NCI-H2081 treated with DMSO at 0.1 percent for 48 hours (cell line): ENCODE measurements at regions not wholly inside any gene's neighbourhood (a gene's known extent, or its start where the extent isn't known, plus 50 kb on each side); places are given as distances from the start of the nearest gene placed in this dataset.

Source experiments
- DNase-seq: peaks from one replicate; lab custom pipeline; 2025; lab: John Stamatoyannopoulos, UW

DNA sequence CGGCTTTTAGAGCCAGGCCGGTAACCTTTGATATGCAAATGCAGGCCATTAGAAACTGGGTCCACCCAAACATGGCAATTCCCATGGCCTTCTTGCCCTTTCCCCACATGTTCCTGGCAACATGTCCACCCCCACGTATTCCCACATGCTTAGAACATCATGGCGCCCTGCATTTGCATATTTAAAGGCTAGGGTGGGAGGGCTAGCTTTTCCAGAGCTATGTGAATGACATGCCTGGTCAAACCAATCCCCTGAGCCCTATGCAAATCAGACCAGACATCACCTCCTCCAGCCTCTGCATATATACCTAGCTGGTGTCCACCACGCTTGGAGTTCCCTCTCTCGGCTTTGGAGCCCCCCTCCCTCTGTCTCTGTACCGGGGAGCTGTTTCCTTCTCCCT is 481.9 kb downstream of the CDH2 start:
- no peak for DNase-seq

DNA sequence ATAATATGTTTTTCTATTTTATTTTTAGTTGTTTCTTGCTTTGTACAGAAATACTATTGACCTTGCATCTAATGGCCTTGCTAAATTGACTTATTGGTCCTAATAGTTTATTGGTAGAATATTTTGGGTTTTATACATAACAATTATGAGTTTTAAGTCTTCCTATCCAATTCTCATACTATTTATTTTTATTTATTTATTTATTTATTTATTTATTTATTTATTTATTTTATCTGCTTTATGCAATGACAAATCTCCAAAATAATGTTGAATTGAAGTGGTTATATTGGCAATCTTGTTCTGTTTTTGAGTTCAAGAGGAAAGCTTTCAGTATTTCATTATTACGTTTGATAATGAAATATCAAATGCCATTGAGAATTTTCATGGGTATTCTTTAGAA is 488.3 kb downstream of the CDH2 start:
- no peak for DNase-seq

DNA sequence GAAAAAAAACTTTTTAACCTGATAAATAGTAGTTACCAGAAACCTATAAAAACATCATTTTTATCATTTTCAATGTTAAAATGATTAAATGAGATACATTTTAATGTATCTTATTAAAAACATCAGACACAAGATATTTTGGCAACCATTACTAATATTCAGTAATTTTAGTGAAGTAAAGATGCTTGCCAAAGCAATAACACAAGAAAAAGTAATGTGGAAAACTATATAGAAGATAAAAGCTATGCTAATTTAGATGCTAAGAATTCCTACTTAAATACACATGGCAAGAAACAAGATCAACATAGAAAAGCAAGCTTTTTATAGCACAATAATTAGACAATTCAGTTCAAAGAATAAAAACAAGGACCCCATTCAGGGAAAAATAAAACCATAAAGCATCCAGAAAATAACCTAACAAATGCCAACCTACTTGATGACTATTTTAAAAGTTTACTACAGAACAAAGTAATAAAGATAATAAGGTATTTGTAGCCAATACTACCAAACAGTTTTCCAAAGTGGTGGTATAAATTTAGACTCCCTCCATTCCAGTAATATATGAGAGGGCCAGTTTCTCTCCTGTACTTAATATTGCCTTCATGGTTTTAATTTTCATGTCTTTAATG is 489.5 kb downstream of the CDH2 start:
- DNase-seq, result no peak

DNA sequence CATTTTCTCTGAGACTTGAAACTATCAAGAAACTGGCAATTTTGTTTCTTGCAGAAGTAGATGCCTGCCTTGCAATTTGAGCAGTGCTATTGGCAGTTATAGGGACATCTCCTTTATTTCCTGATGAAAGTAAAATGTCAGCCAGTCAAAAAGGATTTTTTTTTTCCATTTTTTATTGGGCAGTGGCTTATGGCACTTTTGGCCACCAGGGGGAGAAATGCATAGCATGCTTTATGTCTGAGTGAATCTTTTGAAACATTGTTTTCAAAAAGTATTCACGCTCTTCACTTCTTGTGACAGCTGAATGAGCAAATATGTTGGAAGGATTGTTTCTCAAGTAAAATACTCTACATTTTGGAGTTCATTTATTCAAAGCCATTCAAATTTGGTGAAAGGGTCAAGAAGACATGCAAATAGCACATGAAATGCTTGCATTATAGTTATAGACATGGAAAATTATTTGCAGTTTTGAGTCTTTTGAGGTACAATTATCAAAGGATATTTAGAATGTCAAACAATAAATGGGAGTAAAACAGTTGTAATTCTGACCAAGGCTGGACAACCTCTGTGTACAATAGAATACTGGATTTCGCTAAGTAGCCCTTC is 491.0 kb downstream of the CDH2 start:
- DNase-seq, result no peak

GRCh38 chr18:27685091-27685490 is 491.8 kb downstream of the CDH2 start:
- no peak for DNase-seq

GRCh38 chr18:27674411-27674810 is 489.3 kb upstream of the CHST9 start:
- no peak for DNase-seq

GRCh38 chr18:27673861-27674260 is 488.8 kb upstream of the CHST9 start:
- no peak for DNase-seq

DNA sequence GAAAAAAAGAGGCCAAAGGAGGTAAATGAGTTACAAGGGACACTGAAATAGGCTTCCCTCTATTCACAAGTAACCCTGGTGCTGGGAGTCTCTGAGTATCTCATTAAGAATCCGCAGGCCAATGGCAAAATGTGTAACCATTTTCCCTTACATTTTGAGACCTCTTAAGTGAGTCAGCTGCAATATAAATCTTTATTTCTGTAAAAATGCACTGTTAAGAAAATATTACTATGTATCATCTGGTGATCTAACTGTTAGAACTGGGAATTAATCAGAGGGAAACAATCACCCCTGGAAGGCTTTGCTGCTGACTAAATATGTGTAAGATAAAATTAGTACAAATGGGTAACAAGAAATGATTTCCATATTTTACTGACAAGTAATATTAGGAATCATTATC is 483.1 kb upstream of the CHST9 start:
- no peak for DNase-seq

DNA sequence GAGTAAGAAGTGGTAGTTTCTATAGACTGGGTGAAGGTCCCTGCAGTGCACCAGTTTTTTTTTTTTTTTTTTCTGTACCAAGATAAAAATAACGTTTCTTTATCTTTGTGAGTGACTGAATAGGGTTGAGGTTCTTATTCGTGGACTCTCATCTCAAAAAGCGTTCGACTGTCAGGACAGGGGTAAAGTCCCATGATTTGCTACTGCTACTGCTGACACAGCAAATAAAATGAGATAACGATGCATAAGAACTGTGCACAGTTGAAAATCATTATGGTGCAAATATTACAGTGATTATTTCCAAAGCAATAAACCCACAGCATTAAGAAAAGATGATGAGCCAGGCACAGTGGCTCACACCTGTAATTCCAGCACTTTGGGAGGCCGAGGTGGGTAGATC is 482.0 kb upstream of the CHST9 start:
- no peak for DNase-seq

- no peak for DNase-seq
Measured at GRCh38 chr18:27666016-27666415, 480.9 kb upstream of the CHST9 start.

DNA sequence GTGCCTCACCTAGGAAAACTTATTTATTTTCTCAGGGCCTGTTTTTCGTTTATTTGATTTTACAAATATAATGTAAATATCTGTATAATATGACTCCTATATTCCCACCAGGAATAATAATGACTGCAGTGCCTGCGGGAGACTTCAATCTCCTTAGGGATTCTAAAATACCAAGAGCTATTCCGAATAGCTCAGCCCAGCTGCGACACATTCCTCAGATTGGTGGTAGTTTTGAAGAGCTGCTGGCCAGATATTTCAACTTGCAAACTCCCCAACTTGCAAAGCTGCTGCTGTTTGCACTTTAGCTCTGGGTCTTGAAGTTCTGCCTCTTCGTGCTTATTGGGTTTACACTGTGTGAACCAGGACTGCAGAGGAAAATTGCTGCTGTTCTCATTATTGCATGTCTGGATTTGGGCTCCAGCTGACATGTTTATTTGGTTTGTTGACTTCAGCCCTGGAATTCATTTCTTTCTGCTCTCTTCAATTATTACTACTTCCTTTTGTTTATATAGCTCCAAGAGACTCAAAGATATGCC is 480.2 kb upstream of the CHST9 start:
- no peak for DNase-seq

DNA sequence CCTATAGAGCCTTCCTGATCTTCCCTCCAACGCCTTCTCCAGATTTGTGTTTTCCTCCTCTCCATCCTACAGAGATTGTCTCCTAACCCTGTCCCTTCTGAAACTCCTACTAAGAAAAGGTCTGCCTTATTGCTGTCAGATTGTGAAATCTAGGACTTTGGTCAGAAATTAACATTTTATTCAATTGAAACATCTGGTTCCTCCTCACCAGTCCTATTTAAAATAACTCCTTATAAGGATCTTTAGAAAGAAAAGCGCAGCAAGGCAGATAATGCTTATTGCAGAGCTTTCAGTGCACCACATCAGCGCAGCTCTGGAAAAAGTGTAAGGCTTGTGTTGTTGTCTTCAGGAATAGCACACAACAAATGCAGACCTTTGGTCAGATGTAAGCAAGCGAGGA is 477.8 kb upstream of the CHST9 start:
- DNase-seq, result no peak

GRCh38 chr18:27662537-27662936 is 477.4 kb upstream of the CHST9 start:
- DNase-seq, result no peak

GRCh38 chr18:27661320-27662018 is 476.4 kb upstream of the CHST9 start:
- DNase-seq, result no peak

DNA sequence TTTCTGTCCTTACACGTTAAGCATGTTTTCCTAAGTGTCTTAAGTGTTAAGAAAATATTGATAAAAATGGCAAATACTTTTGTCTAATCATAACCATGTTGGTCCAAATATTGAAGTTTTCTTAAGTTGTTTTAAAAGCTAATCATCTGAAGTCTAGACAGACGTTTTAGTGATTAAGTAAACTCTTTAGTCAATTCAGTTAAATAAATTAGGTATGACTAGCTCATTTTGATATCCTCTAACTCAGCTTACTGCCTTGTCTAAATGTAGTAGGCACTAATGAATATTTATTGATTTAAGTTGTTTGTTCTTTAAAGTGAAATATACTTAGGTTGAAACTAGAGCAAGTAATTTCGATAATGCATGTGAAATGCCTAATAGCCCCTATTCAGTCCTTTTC is 471.8 kb upstream of the CHST9 start:
- no peak for DNase-seq

DNA sequence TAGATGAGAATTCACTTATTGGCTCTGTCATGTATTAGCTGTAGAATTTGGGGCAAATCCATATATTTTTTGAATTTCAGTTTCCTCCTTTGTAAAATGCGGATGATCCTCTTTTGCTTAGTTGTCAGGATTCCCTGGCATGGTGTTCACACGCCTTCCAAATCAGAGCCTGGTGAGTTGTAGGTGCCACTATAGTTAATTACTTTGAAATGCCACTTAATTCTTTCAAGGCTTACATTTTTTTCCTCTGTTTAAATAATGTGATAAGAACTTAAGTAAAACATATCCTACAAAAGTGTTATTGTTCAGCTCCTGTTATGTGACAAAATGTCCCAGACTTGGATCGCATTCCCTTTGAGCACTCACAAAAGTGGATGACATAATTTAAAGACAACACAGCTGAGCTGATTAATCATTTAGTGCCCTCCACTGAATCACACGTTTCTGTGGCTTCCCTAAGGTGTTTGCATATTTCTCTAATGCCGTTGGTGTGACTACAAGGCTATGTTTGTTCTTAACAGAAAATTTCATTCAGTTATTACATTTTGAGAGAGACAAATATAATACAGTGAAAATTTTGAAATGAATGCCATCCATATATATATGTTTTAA is 471.2 kb upstream of the CHST9 start:
- DNase-seq, result no peak

DNA sequence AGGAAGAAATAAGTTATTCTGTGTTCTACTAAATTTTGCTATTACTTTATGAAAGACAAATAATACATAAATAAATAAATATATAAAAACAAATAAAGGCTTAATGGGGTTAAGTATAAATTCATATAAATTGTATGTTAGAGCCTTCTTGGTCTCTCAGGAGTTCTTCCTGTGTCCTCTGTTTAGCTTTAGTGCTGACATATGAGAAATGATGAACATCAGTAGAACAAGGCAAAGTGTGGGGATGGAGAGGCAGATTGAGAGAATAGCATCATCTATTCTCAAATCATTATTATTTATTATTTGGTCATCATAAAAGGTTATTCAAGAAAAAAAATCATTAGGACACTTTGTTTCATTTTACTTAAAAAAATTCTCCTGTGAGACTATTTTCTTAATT is 468.1 kb upstream of the CHST9 start:
- DNase-seq, result no peak

DNA sequence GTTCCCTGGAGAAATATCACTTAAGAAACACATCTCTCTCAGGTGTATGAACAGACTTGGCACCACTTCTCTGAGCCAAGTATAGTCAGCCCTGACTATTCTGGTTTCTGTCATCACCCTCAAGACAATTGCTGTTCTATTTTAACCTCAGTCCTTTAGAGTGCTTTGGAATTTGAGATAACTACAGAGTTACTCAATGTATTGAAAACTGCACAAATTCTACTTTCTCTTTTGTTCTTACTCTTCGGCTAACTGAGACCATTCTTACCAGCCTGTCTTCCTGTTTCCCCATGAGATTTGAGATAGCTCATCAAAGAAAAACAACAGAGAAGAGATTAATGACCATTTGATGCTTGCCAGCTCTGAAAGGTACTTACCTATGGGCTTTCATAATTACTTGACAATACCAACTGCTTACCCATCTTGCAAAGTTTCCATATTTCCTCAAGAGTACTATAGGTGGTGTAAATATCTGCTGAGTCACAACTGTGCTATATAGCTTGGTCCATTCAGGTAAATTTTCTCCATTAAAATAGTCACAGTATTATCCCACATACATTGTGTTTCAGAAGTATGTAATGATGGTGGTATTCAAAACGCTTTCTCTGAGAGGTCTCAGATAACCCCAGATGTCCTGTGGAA is 467.5 kb upstream of the CHST9 start:
- DNase-seq, result no peak

- no peak for DNase-seq
Measured at GRCh38 chr18:27649621-27650020, 464.5 kb upstream of the CHST9 start.

DNA sequence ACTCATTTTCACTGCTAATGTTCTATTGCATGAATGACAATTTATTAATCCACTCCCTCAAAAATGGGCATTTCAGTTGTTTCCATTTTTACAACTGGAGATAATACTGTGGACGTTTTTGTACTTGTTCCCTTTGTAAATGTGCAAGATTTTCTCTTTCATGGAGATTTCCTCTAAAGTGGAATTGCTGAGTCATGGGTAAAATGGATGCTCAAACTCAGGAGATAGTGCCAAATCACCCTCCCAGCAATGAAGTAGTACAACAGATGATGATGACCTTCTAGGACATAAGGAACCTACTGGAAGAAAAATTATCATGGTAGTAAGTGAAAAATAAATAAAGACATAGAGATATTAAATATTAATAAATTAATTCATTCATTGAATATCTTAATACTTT is 460.8 kb upstream of the CHST9 start:
- DNase-seq, result no peak

- no peak for DNase-seq
Measured at GRCh38 chr18:27636576-27637085, 451.5 kb upstream of the CHST9 start.

DNA sequence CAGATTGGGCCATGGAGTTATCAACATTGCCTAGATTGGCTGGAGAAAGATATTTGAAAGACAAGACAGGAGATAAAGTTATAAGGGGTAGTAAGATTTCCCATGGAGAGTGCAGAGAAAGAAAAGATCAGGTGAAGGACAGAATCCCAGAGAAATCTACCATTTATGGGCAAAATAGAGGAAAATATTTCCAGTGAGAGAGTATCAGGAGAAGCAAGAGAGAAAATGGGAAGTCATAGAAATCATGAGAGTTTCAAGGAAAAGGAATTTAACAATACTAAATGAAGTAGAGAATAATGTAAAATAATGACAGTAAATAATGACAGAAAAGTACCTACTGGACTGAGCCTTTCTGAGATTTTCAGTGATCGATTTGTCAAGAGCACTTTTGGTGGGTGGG is 447.6 kb upstream of the CHST9 start:
- no peak for DNase-seq
